ENCODE measurements at regions not wholly inside any gene's neighbourhood (a gene's known extent, or its start where the extent isn't known, plus 50 kb on each side); places are given as distances from the start of the nearest gene placed in this dataset.
"Not testable (repeated sequence)": the region's sequence is repeated elsewhere in the genome, so short reads cannot be mapped to it uniquely, and the experiment has no call there.

DNA sequence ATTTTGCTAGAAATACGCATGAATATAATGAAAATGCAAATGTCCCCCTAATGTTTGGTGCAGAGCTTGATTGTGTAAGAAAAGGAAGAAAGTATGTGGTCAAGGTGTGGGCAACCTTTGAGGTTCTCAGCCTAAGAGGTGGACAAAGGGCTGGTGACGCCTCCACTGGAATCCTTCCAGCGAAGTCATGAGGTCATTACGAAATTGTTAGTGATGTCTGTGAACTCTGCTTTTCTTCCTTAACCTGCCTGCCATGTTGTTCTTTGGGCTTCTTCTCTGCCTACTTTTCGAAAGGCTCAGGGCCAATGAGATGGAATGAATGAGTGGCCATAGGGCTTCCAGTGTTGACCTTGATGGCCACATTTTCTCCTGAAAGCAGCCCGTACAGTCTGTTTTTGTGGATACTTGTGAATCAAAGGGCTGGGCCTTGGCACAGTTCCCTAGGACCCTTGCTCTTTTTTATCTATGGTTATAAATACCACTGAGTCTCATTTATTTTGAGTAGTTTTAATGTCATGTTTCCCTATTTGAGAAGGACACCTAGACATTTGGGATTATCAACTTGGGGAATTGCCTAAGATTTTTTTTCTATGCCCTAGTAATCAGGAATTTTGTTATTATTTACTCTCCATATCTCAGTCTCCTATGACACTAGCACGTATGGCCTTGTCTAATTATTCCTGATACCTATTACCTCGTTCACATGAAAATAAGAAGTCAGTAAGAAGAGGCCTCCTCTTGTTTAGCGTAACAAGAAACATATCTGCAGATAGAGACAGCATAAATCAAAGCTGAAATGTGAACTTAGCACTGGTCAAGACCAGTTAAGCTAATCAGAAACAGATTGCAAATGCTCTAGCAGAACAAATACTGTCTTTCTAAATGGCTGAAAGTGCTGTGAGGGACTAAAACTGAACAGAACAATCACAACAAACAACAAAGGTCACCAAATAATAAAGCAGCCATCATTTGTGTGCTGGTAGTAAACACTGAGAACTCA, 334.6 kb downstream of the BCL2L11 start:
- H3K9me3 ChIP-seq (replicated peaks); H3K27ac ChIP-seq; H3K4me1 ChIP-seq (replicated peaks); H3K36me3 ChIP-seq; H3K4me3 ChIP-seq; H3K27me3 ChIP-seq (replicated peaks); DNase-seq (ENCODE audit: low read depth in 1 of 2, low spot score in 2 of 2): not testable (repeated sequence)

DNA sequence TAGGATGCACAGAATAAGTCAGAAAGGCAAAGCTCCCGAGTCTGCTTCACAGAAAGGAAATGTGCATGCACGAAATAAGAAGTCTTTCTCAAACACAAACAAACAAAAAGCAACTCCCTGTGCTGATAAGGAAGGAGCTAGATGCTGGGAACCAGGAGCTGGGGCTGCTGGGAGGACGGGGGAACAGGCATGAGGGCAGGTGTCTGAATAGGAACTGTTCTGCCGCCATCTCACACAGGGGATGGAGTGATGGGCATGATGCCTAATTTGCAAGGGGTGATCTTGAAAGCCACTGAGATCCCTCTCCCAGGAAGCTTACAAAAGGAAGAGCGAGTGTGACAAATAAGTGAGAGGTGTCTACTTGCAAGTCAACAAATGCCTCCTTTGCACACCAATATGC, 336.5 kb downstream of the BCL2L11 start:
- H3K27ac ChIP-seq; H3K4me3 ChIP-seq; H3K4me1 ChIP-seq (replicated peaks); H3K9me3 ChIP-seq (replicated peaks); H3K27me3 ChIP-seq (replicated peaks); DNase-seq (ENCODE audit: low read depth in 1 of 2, low spot score in 2 of 2); H3K36me3 ChIP-seq: not testable (repeated sequence)

DNA sequence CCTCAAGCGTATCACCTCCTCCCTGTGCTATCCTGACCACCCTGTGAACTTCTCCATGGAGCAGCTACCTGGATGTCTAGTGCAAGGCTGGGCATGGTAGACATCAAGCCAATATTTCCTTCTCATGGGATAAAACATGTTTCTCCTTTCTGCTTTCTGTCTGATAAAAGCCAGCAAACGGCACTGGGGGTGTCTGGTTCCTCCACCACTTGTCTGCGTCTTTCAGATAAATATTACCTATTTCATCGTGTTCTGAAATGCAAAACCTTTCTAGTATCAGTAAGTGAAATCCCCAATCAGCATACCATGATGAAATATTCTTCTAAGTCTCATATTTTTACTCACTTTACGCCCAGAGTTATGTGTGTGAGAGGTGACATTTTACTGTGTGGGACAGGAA, 340.2 kb downstream of the BCL2L11 start:
- H3K9me3 ChIP-seq (replicated peaks); DNase-seq (ENCODE audit: low read depth in 1 of 2, low spot score in 2 of 2); H3K27ac ChIP-seq; H3K4me1 ChIP-seq (replicated peaks); H3K4me3 ChIP-seq; H3K27me3 ChIP-seq (replicated peaks); H3K36me3 ChIP-seq: not testable (repeated sequence)

DNA sequence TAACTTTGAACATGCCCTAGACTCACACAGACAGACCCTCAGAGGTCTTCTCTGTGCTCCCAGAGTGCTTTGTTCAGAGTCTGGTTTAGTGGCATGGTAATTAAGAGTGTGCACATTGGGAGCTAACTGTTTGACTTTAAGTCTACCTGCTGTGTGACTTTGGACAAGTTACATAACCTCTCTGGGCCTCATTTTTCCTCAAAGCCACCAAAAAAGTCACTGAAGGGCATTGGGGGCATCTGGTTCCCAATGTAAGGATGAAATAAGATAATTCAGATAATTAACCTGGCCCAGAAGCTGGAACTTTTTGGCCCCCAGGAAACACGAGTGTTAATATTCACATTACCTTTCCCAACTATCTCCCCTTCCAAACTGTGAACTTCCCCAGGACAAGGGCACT, 341.1 kb downstream of the BCL2L11 start:
- not testable (repeated sequence) for DNase-seq (ENCODE audit: low read depth in 1 of 2, low spot score in 2 of 2); H3K4me1 ChIP-seq (replicated peaks); H3K27ac ChIP-seq; H3K4me3 ChIP-seq; H3K9me3 ChIP-seq (replicated peaks); H3K36me3 ChIP-seq; H3K27me3 ChIP-seq (replicated peaks)

DNA sequence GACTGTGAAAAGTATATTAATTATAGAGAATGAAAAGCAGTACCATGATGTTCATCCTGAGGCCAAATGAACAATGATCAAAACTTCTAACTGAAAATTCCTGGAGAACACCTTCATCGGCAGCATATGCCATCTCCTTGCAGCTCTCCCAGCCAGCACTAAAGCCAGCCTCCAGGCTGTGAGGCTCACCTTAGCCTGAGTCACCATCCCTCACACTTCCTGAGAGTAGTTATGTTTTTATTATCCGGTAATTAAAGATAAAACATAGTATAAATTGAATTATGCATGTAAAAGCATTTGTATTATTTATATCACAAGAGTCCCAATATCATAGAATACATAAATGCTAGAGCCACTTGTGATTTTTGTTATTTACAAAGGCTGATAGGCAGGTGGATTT, 341.9 kb downstream of the BCL2L11 start:
- not testable (repeated sequence) for DNase-seq (ENCODE audit: low read depth in 1 of 2, low spot score in 2 of 2)

DNA sequence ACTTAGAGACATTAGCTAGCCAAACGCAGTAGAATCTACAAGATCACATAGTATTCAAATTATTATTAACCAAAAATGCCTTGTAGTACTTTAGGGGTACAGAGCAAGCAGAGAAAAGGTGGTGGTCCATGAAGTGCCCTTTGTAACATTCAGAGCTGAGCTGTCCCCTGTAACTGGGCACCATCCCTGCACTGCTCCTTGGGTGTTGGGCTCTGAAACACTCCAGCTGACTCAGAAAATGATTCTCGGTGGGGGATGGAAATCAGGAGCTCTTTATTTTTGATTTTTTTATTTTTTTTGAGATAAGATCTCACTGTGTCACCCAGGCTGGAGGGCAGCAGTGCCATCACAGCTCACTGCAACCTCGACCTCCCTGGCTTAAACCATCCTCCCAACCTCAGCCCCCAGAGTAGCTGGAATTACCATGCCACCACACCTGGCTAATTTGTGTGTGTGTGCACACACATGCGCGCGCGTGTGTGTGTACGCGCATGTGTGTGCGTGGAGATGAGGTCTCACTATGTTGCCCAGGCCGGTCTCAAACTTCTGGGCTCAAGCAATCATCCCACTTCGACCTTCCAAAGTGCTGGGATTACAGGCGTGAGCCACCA, 342.6 kb downstream of the BCL2L11 start:
- not testable (repeated sequence) for H3K4me3 ChIP-seq; H3K27ac ChIP-seq; H3K27me3 ChIP-seq (replicated peaks); H3K4me1 ChIP-seq (replicated peaks); H3K9me3 ChIP-seq (replicated peaks); H3K36me3 ChIP-seq
- DNase-seq (ENCODE audit: low read depth in 1 of 2, low spot score in 2 of 2), result peak in 1 of 2 experiments; percentile 6

More for the DNA sequence above, 341.9 kb downstream of the BCL2L11 start:
- not testable (repeated sequence) for H3K27ac ChIP-seq; H3K4me3 ChIP-seq; H3K27me3 ChIP-seq (replicated peaks); H3K9me3 ChIP-seq (replicated peaks); H3K36me3 ChIP-seq; H3K4me1 ChIP-seq (replicated peaks)

DNA sequence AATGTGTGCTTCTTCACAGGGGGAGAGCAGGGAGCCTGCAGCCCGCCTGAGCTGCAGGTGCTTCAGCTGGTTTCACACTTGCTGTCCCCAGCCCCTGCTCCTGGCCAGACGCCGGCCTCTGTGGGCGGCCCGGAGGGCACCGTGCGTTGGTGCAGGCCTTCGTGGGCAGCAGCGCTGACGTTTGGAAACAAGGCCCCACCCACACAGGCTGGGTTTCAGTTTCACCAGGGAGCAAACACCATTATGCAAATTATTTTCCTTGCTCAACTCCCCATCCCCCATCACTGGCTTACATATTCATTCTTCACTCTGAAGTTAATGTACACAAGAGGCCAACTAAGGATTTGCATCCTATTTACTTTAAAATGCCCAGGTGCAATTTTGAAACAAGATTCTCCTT, 343.2 kb downstream of the BCL2L11 start:
- not testable (repeated sequence) for DNase-seq (ENCODE audit: low read depth in 1 of 2, low spot score in 2 of 2); H3K27ac ChIP-seq; H3K4me3 ChIP-seq; H3K9me3 ChIP-seq (replicated peaks); H3K4me1 ChIP-seq (replicated peaks); H3K36me3 ChIP-seq; H3K27me3 ChIP-seq (replicated peaks)

DNA sequence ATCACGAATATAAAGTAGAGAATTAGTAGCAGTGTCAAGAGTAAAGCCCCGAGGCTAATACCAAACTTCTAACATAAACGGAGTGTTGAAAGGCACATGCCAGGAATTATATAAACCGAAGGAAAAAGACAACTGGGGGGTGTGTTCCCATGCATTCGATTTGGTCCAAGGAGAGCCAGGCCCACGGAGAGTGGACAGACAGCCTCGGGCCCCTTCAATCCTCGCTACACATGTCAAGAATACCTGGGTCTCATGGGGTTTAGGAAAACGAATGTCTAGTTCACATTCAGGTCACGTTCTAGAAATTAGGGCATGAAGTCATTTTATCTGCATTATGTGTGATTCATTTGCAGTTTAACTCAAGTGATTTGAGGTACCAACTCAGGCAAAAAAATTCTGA, 343.7 kb downstream of the BCL2L11 start:
- H3K9me3 ChIP-seq (replicated peaks); DNase-seq (ENCODE audit: low read depth in 1 of 2, low spot score in 2 of 2); H3K27me3 ChIP-seq (replicated peaks); H3K27ac ChIP-seq; H3K36me3 ChIP-seq; H3K4me3 ChIP-seq; H3K4me1 ChIP-seq (replicated peaks): not testable (repeated sequence)

DNA sequence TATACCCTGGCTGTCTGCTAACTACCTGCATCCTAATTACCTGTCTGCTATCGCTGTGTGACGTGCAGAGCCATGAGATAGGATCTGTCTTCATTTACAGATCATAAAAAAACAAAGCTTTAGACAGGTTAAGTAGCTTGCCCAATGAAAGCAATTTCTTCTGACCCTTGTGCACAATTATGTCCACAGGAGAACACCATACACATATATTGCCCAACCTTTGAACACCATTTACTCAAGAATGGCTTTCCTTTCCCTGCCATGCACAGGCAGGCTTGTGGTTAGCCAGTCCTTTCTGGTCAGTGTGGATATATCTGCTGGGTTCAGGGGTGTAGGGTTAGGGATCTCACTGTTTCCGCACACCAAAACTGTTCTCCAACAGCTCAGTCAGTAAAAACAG, 344.8 kb downstream of the BCL2L11 start:
- not testable (repeated sequence) for H3K9me3 ChIP-seq (replicated peaks); H3K27ac ChIP-seq

DNA sequence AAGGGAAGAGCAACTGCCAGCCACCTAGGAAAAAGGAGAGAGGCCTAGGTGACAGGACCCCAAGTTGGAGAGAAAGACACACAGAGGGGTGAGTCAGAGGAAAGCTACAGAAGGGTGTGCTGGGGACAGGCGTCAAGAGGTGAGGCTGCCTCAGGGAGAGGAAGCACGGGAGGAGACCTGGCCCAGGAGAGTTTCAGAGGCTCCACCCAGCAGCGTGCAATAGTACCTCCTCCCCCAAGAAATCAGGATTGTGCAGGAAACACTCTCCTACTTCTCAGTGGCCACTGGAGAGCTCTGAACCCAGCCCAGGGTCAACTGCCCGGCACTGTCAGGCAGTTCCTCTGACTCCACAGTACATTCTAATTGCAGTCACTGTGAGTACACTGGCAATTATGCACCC, 346.0 kb downstream of the BCL2L11 start:
- not testable (repeated sequence) for DNase-seq (ENCODE audit: low read depth in 1 of 2, low spot score in 2 of 2); H3K27ac ChIP-seq; H3K9me3 ChIP-seq (replicated peaks)

More for the DNA sequence above, 344.8 kb downstream of the BCL2L11 start:
- H3K4me3 ChIP-seq; H3K36me3 ChIP-seq; DNase-seq (ENCODE audit: low read depth in 1 of 2, low spot score in 2 of 2); H3K27me3 ChIP-seq (replicated peaks); H3K4me1 ChIP-seq (replicated peaks): not testable (repeated sequence)

DNA sequence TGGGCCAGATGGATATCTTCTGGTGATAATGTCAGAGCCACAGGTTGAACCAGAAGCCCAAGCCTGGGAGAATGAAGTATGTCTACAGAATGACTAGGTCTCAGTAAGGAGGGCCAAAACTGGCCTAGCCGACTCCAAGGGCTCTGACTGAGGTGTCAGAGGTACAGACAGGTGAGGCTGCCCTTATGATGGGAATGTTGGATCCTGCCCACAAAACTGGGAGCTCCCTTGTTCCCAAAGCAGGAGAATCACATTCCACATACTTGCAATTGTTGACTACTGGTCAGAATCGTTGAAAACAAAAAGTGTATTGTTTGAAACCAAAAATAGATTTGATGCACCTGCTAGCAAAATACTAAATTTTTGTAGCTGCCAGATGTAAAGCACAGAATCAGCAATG, 350.2 kb downstream of the BCL2L11 start:
- not testable (repeated sequence) for H3K27ac ChIP-seq; DNase-seq (ENCODE audit: low read depth in 1 of 2, low spot score in 2 of 2); H3K9me3 ChIP-seq (replicated peaks); H3K4me3 ChIP-seq; H3K4me1 ChIP-seq (replicated peaks); H3K27me3 ChIP-seq (replicated peaks); H3K36me3 ChIP-seq

More for the DNA sequence above, 346.0 kb downstream of the BCL2L11 start:
- not testable (repeated sequence) for H3K4me3 ChIP-seq; H3K4me1 ChIP-seq (replicated peaks); H3K27me3 ChIP-seq (replicated peaks); H3K36me3 ChIP-seq

DNA sequence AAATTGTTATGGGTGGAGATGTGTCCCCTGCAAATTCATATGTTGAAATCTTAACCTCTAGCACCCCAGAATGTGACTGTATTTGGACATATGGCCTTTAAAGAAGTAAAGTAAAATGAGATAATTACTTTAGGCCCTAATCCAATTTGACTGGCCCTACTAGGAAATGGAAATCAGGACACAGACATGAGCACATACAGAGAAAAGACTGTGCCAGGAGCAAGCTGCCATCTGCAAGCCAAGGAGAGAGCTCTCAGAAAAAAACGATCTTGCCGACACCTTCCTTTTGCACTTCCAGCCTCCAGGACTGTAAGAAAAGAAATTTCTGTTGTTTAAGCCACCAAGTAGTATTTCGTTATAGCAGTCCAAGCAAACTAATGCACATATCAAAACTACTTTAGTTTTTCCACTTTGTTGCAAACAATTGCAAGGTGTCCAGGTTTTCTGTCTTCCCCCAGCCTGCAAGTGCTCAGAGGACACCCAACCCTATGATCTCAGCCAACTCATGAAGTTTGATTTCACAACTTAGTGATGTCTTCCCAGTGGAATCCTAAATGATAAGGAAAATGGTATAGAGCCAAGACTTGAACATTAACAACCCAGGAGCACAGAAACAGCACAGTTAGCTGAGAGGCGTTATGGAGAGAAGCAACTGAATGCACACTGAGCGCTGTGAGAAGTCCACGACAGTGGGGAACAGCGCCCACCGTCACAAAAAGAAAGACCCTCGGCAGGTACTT, 351.2 kb downstream of the BCL2L11 start:
- not testable (repeated sequence) for DNase-seq (ENCODE audit: low read depth in 1 of 2, low spot score in 2 of 2)

DNA sequence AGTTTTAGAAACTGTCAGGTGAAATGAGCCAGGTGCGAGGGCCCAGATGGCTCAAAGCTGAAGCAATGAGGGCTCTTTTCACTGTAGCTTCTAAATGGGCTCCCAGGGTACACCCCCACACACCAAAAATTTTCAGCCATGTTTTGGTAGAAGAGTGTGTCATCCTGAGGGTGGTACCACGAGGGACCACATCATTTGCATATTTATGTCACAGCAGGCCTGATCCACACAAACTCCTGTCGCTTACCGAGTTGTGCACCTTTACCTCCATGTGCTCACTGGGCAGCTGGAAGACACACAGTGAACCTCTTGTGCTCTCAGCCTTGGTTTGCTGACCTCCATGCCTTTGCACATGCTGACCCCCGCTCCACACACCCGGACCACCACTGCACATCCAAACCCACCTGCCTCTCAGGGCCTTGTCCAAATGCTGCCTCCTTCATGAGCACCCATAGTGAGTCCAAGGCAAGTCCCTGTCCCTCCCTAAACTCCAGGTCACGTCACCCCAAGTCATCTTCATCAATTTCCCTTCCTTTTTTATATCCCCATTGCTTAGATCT, 352.2 kb downstream of the BCL2L11 start:
- not testable (repeated sequence) for H3K27ac ChIP-seq; H3K36me3 ChIP-seq; H3K27me3 ChIP-seq (replicated peaks); H3K9me3 ChIP-seq (replicated peaks); H3K4me3 ChIP-seq; DNase-seq (ENCODE audit: low read depth in 1 of 2, low spot score in 2 of 2); H3K4me1 ChIP-seq (replicated peaks)

More for the DNA sequence above, 351.2 kb downstream of the BCL2L11 start:
- not testable (repeated sequence) for H3K4me3 ChIP-seq; H3K4me1 ChIP-seq (replicated peaks); H3K27me3 ChIP-seq (replicated peaks); H3K36me3 ChIP-seq; H3K9me3 ChIP-seq (replicated peaks); H3K27ac ChIP-seq

DNA sequence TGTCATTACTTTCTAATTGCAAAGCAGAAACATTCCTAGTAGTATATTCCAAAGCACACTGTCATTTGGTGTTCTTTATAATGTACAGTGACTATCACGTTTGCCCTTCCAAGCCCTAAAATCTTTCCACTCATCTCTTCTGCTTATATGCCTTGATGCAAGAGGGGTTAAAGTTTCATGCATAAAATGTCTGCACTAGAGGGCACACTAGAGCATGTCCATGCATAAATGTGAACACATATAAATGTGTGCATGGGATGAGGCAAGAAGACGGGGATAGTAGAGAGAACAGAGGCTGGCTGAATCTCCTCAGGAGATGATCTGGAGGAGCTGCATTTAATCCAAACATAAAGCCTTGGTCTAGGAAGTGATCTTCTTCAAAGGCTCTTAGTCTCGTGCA, 352.8 kb downstream of the BCL2L11 start:
- not testable (repeated sequence) for H3K4me1 ChIP-seq (replicated peaks); DNase-seq (ENCODE audit: low read depth in 1 of 2, low spot score in 2 of 2); H3K9me3 ChIP-seq (replicated peaks); H3K36me3 ChIP-seq; H3K4me3 ChIP-seq; H3K27me3 ChIP-seq (replicated peaks); H3K27ac ChIP-seq

Measured in SJSA1 (cell line).